ENCODE measurements at regions not wholly inside any gene's neighbourhood (a gene's known extent, or its start where the extent isn't known, plus 50 kb on each side); places are given as distances from the start of the nearest gene placed in this dataset.

- WGBS, 2 donors (ENCODE audit: low coverage in 1 of 2), result 73 to 89% methylated on average over 1 of the region's 1 CpG
- no peaks in the 10 kb centered on the region for H3K27me3 ChIP-seq
- ATAC-seq, result no peak
- no peaks in the 10 kb centered on the region for H3K4me1 ChIP-seq
- no peak overlapping the region for H3K27ac ChIP-seq
- H3K4me3 ChIP-seq, result no peak overlapping the region
- no peak for TF ChIP-seq CTCF (IDR thresholded peaks at IDR 0.05)
- TF ChIP-seq EP300 (IDR thresholded peaks at IDR 0.05), result no peak
- no peak for TF ChIP-seq POLR2A (IDR thresholded peaks at IDR 0.05)
- no peak for TF ChIP-seq POLR2AphosphoS5 (IDR thresholded peaks at IDR 0.05)
- no peaks in the 10 kb centered on the region for H3K9me3 ChIP-seq
- H3K36me3 ChIP-seq, result no peaks in the 10 kb centered on the region
These were observed 372.7 kb downstream of the C4orf33 start for GRCh38 chr4:129468624-129469023.

- Histone ChIP-seq H3K27ac (no peak overlapping the region), H3K9me3 (peaks cover 0 to 16% (median 0%) of the 10 kb centered on the region in 3 donors), H3K36me3 (no peaks in the 10 kb centered on the region), H3K4me1 (no peaks in the 10 kb centered on the region), H3K27me3 (no peaks in the 10 kb centered on the region), H3K4me3 (no peak overlapping the region)
- ATAC-seq, result no peak
- 100% methylated on average over 4 of the region's 4 CpGs; no CpG with 5 or more reads in 1 of the 2 donors for WGBS, 2 donors (ENCODE audit: low coverage in 1 of 2)
- no peak for TF ChIP-seq POLR2A (IDR thresholded peaks at IDR 0.05)
- no peak for TF ChIP-seq CTCF (IDR thresholded peaks at IDR 0.05)
- TF ChIP-seq EP300 (IDR thresholded peaks at IDR 0.05), result no peak
- no peak for TF ChIP-seq POLR2AphosphoS5 (IDR thresholded peaks at IDR 0.05)
These were observed 378.7 kb downstream of the C4orf33 start for GRCh38 chr4:129474698-129475097.

GRCh38 chr4:129481107-129481506, 385.2 kb downstream of the C4orf33 start:
- WGBS, 2 donors (ENCODE audit: low coverage in 1 of 2), result 61 to 93% methylated on average over 2 of the region's 2 CpGs
- Histone ChIP-seq H3K27me3 (no peaks in the 10 kb centered on the region), H3K36me3 (no peaks in the 10 kb centered on the region), H3K9me3 (no peaks in the 10 kb centered on the region), H3K27ac (no peak overlapping the region), H3K4me1 (no peaks in the 10 kb centered on the region), H3K4me3 (no peak overlapping the region)
- no peak for ATAC-seq
- TF ChIP-seq POLR2AphosphoS5 (IDR thresholded peaks at IDR 0.05) (no peak), POLR2A (IDR thresholded peaks at IDR 0.05) (no peak), CTCF (IDR thresholded peaks at IDR 0.05) (no peak), EP300 (IDR thresholded peaks at IDR 0.05) (no peak)

- no peaks in the 10 kb centered on the region for H3K27me3 ChIP-seq
- no peak overlapping the region for H3K27ac ChIP-seq
- no peak for TF ChIP-seq CTCF (IDR thresholded peaks at IDR 0.05)
- no peak for TF ChIP-seq POLR2A (IDR thresholded peaks at IDR 0.05)
- no peak for TF ChIP-seq POLR2AphosphoS5 (IDR thresholded peaks at IDR 0.05)
- TF ChIP-seq EP300 (IDR thresholded peaks at IDR 0.05), result no peak
- H3K9me3 ChIP-seq, result no peaks in the 10 kb centered on the region
- no peak overlapping the region for H3K4me3 ChIP-seq
- no peaks in the 10 kb centered on the region for H3K36me3 ChIP-seq
- 80 to 100% methylated on average over 1 of the region's 1 CpG for WGBS, 2 donors (ENCODE audit: low coverage in 1 of 2)
- no peak for ATAC-seq
- H3K4me1 ChIP-seq, result no peaks in the 10 kb centered on the region
These were observed 392.5 kb downstream of the C4orf33 start for GRCh38 chr4:129488427-129488826.

GRCh38 chr4:129490516-129490915, 394.6 kb downstream of the C4orf33 start:
- Histone ChIP-seq H3K4me3 (no peak overlapping the region), H3K9me3 (no peaks in the 10 kb centered on the region), H3K36me3 (no peaks in the 10 kb centered on the region), H3K27ac (no peak overlapping the region), H3K4me1 (no peaks in the 10 kb centered on the region), H3K27me3 (no peaks in the 10 kb centered on the region)
- no peak for TF ChIP-seq POLR2A (IDR thresholded peaks at IDR 0.05)
- no peak for TF ChIP-seq EP300 (IDR thresholded peaks at IDR 0.05)
- WGBS, 2 donors (ENCODE audit: low coverage in 1 of 2), result 67% methylated on average over 1 of the region's 1 CpG; no CpG with 5 or more reads in 1 of the 2 donors
- ATAC-seq, result no peak

Data from gastroesophageal sphincter (tissue), 4 donors.